ENCODE measurements at regions not wholly inside any gene's neighbourhood (a gene's known extent, or its start where the extent isn't known, plus 50 kb on each side); places are given as distances from the start of the nearest gene placed in this dataset.

- TF ChIP-seq CTCF (IDR thresholded peaks at IDR 0.05; ENCODE audit: insufficient read depth, low read length, poor library complexity, severe bottlenecking) (no peak), EZH2phosphoT487 (conservative IDR thresholded peaks at IDR 0.05; ENCODE audit: low read length) (no peak)
Measured at GRCh38 chrX:121333942-121334341, 286.5 kb downstream of the GLUD2 start.
